Esophagus squamous epithelium (tissue), 4 donors: ENCODE measurements at regions not wholly inside any gene's neighbourhood (a gene's known extent, or its start where the extent isn't known, plus 50 kb on each side); places are given as distances from the start of the nearest gene placed in this dataset.

Experiments
- CTCF ChIP-seq, 6 experiments: fragments of 450-650 bp in 4 of 6; fragments of 200-600 bp in 2 of 6; sonication (generic) in 2 of 6; IDR thresholded peaks; one replicate each; pipeline ENCODE4 v1.5.1; 2016 to 2019; ENCODE audit warnings: antibody characterized with exemption in 6 of 6, mild to moderate bottlenecking in 4 of 6, moderate library complexity in 4 of 6
- POLR2A ChIP-seq, 4 donors: fragments of 450-650 bp; IDR thresholded peaks; one replicate each; pipeline ENCODE4 v1.6.1; 2017; ENCODE audit warnings: antibody characterized with exemption in 4 of 4, mild to moderate bottlenecking in 4 of 4, moderate library complexity in 3 of 4

DNA sequence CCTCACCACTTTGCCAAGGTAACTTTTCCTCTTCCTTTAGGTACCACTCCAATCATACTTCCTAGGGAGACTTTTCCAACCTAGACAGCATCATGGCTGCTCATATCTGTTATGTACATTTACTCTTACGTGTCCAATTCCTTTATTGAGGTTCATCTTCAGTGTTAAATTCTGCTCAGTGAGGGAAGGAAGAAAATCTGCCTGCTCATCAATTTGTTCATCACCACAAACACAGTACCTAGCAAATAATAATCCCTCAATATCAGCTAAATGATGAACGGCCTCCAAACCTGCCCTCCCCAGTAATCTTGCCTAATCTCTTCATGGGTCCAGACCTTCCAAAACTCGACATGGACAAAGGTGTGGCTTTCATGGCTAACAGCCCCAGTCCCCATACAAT, 380.8 kb downstream of the KCTD12 start:
- TF ChIP-seq CTCF (IDR thresholded peaks at IDR 0.05) (no peak), POLR2A (IDR thresholded peaks at IDR 0.05) (no peak)
